Esophagus squamous epithelium (tissue), 5 donors: ENCODE measurements at regions not wholly inside any gene's neighbourhood (a gene's known extent, or its start where the extent isn't known, plus 50 kb on each side); places are given as distances from the start of the nearest gene placed in this dataset.

Experiments
- DNase-seq: peaks from one replicate; lab custom pipeline; 2025; lab: John Stamatoyannopoulos, UW
- H3K27ac ChIP-seq, 4 donors: fragments of 200-600 bp; sonication (generic); one replicate each; pipeline ENCODE4 v1.5.1; 2016 to 2019; ENCODE audit warnings: mild to moderate bottlenecking in 1 of 4
- H3K27me3 ChIP-seq, 4 donors: fragments of 200-600 bp; sonication (generic); 1 replicate in 3 of 4; 2 replicates in 1 of 4; pipeline versions ENCODE4 v1.5.1 to v1.6.0; 2017 to 2021; ENCODE audit warnings: antibody characterized with exemption in 1 of 4
- H3K36me3 ChIP-seq, 3 donors: fragments of 200-600 bp; sonication (generic); one replicate each; pipeline ENCODE4 v1.5.1; 2016 to 2019
- H3K4me1 ChIP-seq, 3 donors: fragments of 200-600 bp; sonication (generic); one replicate each; pipeline ENCODE4 v1.5.1; 2017 to 2019
- H3K4me3 ChIP-seq, 4 donors: fragments of 200-600 bp; sonication (generic); 1 replicate in 3 of 4; 2 replicates in 1 of 4; pipeline ENCODE4 v1.5.1; 2016 to 2019; ENCODE audit warnings: mild to moderate bottlenecking in 2 of 4, moderate library complexity in 1 of 4
- H3K9me3 ChIP-seq, 3 donors: fragments of 200-600 bp; sonication (generic); one replicate each; pipeline ENCODE4 v1.5.1; 2016 to 2019
- CTCF ChIP-seq, 6 experiments: fragments of 450-650 bp in 4 of 6; fragments of 200-600 bp in 2 of 6; sonication (generic) in 2 of 6; IDR thresholded peaks; one replicate each; pipeline ENCODE4 v1.5.1; 2016 to 2019; ENCODE audit warnings: antibody characterized with exemption in 6 of 6, mild to moderate bottlenecking in 4 of 6, moderate library complexity in 4 of 6
- POLR2A ChIP-seq, 4 donors: fragments of 450-650 bp; IDR thresholded peaks; one replicate each; pipeline ENCODE4 v1.6.1; 2017; ENCODE audit warnings: antibody characterized with exemption in 4 of 4, mild to moderate bottlenecking in 4 of 4, moderate library complexity in 3 of 4
- WGBS, 2 donors: methylation state at CpG; one replicate each; pipeline ENCODE4 v1.1.5; 2018; 5-methylcytosine and 5-hydroxymethylcytosine counted together
- intact Hi-C: fragments of 100-400 bp; cut with DNase I; formaldehyde crosslinking; loops from one replicate; pipeline ENCODE4 v1.15.0; 2022
- donor health status: DM: yes; HTN: yes; CAD: no.

GRCh38 chr11:38089726-38090125 is 1491.7 kb upstream of the RAG2 start:
- H3K27me3 ChIP-seq, result no peaks in the 10 kb centered on the region
- no peak overlapping the region for H3K4me3 ChIP-seq
- no peak overlapping the region for H3K27ac ChIP-seq
- H3K4me1 ChIP-seq, result no peaks in the 10 kb centered on the region
- TF ChIP-seq POLR2A (IDR thresholded peaks at IDR 0.05) (no peak), CTCF (IDR thresholded peaks at IDR 0.05) (no peak)
- 50 to 71% methylated on average over 7 of the region's 7 CpGs for WGBS, 2 donors
- no peaks in the 10 kb centered on the region for H3K36me3 ChIP-seq
- no peak for DNase-seq
- H3K9me3 ChIP-seq, result no peaks in the 10 kb centered on the region
- intact Hi-C loops, result no loop called here

GRCh38 chr11:38060920-38061319 is 1462.9 kb upstream of the RAG2 start:
- Histone ChIP-seq H3K4me3 (no peak overlapping the region), H3K27me3 (no peaks in the 10 kb centered on the region), H3K9me3 (no peaks in the 10 kb centered on the region), H3K27ac (no peak overlapping the region), H3K4me1 (no peaks in the 10 kb centered on the region), H3K36me3 (no peaks in the 10 kb centered on the region)
- 58 to 66% methylated on average over 3 of the region's 3 CpGs for WGBS, 2 donors
- no peak for TF ChIP-seq POLR2A (IDR thresholded peaks at IDR 0.05)
- no peak for DNase-seq
- intact Hi-C loops, result no loop called here

- TF ChIP-seq CTCF (IDR thresholded peaks at IDR 0.05) (no peak), POLR2A (IDR thresholded peaks at IDR 0.05) (no peak)
- Histone ChIP-seq H3K36me3 (no peaks in the 10 kb centered on the region), H3K4me3 (no peak overlapping the region), H3K27me3 (no peaks in the 10 kb centered on the region), H3K4me1 (no peaks in the 10 kb centered on the region), H3K27ac (no peak overlapping the region), H3K9me3 (no peaks in the 10 kb centered on the region)
- WGBS, 2 donors, result 48 to 78% methylated on average over 3 of the region's 3 CpGs
- intact Hi-C loops, result no loop called here
- DNase-seq, result no peak
These were observed 1462.1 kb upstream of the RAG2 start for GRCh38 chr11:38060136-38060535.

- H3K4me1 ChIP-seq, result no peaks in the 10 kb centered on the region
- WGBS, 2 donors, result 65 to 79% methylated on average over 4 of the region's 4 CpGs
- intact Hi-C loops, result no loop called here
- no peak overlapping the region for H3K27ac ChIP-seq
- H3K9me3 ChIP-seq, result peaks cover 0 to 6% (median 0%) of the 10 kb centered on the region in 3 donors
- no peaks in the 10 kb centered on the region for H3K36me3 ChIP-seq
- TF ChIP-seq CTCF (IDR thresholded peaks at IDR 0.05) (no peak), POLR2A (IDR thresholded peaks at IDR 0.05) (no peak)
- H3K4me3 ChIP-seq, result no peak overlapping the region
- DNase-seq, result no peak
- H3K27me3 ChIP-seq, result no peaks in the 10 kb centered on the region
These were observed 1448.6 kb upstream of the RAG2 start for GRCh38 chr11:38046571-38047135.

GRCh38 chr11:38043060-38043459 is 1445.0 kb upstream of the RAG2 start:
- intact Hi-C loops, result no loop called here
- no peak for DNase-seq
- no peak for TF ChIP-seq CTCF (IDR thresholded peaks at IDR 0.05)
- no peak for TF ChIP-seq POLR2A (IDR thresholded peaks at IDR 0.05)
- no peaks in the 10 kb centered on the region for H3K27me3 ChIP-seq
- H3K36me3 ChIP-seq, result no peaks in the 10 kb centered on the region
- no peak overlapping the region for H3K27ac ChIP-seq
- WGBS, 2 donors, result 34 to 44% methylated on average over 3 of the region's 3 CpGs
- H3K4me1 ChIP-seq, result no peaks in the 10 kb centered on the region
- H3K4me3 ChIP-seq, result no peak overlapping the region
- H3K9me3 ChIP-seq, result peaks cover 0 to 6% (median 0%) of the 10 kb centered on the region in 3 donors

GRCh38 chr11:38038777-38039176 is 1440.7 kb upstream of the RAG2 start:
- DNase-seq, result no peak
- Histone ChIP-seq H3K36me3 (no peaks in the 10 kb centered on the region), H3K27ac (no peak overlapping the region), H3K4me3 (no peak overlapping the region), H3K9me3 (no peaks in the 10 kb centered on the region), H3K27me3 (no peaks in the 10 kb centered on the region), H3K4me1 (no peaks in the 10 kb centered on the region)
- intact Hi-C loops, result no loop called here
- WGBS, 2 donors, result 35 to 40% methylated on average over 2 of the region's 2 CpGs
- TF ChIP-seq POLR2A (IDR thresholded peaks at IDR 0.05) (no peak), CTCF (IDR thresholded peaks at IDR 0.05) (no peak)
